ENCODE measurements at regions not wholly inside any gene's neighbourhood (a gene's known extent, or its start where the extent isn't known, plus 50 kb on each side); places are given as distances from the start of the nearest gene placed in this dataset.

DNA sequence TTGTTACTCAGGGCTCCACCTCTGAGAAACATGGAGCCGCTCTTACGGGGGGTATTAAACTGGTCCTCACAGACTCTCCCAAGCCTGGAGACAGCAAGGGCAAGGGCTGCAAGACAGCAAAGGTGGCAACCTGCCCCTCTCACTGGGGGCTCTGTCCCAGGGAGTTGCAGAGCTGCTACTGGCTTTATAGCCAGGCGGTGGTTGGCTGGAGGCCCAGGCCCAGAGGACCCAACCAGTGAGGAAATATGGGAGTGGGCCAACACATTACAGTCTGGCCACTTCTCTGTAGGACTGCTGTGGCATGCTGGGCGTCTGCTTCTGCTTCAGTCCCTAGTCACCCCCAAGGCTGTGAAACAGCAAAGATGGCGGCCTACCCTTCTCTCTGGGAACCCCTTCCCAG lies 597.2 kb downstream of the LRRC70 start:
- TF ChIP-seq CEBPB (IDR thresholded peaks at IDR 0.05), result no peak
- TF ChIP-seq EP300 (IDR thresholded peaks at IDR 0.05; ENCODE audit: borderline replicate concordance), result no peak
- TF ChIP-seq, protein P1, sequence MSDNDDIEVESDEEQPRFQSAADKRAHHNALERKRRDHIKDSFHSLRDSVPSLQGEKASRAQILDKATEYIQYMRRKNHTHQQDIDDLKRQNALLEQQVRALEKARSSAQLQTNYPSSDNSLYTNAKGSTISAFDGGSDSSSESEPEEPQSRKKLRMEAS (IDR thresholded peaks at IDR 0.05), result no peak
- no peak for TF ChIP-seq NFIC (IDR thresholded peaks at IDR 0.05)
- TF ChIP-seq, protein P2, sequence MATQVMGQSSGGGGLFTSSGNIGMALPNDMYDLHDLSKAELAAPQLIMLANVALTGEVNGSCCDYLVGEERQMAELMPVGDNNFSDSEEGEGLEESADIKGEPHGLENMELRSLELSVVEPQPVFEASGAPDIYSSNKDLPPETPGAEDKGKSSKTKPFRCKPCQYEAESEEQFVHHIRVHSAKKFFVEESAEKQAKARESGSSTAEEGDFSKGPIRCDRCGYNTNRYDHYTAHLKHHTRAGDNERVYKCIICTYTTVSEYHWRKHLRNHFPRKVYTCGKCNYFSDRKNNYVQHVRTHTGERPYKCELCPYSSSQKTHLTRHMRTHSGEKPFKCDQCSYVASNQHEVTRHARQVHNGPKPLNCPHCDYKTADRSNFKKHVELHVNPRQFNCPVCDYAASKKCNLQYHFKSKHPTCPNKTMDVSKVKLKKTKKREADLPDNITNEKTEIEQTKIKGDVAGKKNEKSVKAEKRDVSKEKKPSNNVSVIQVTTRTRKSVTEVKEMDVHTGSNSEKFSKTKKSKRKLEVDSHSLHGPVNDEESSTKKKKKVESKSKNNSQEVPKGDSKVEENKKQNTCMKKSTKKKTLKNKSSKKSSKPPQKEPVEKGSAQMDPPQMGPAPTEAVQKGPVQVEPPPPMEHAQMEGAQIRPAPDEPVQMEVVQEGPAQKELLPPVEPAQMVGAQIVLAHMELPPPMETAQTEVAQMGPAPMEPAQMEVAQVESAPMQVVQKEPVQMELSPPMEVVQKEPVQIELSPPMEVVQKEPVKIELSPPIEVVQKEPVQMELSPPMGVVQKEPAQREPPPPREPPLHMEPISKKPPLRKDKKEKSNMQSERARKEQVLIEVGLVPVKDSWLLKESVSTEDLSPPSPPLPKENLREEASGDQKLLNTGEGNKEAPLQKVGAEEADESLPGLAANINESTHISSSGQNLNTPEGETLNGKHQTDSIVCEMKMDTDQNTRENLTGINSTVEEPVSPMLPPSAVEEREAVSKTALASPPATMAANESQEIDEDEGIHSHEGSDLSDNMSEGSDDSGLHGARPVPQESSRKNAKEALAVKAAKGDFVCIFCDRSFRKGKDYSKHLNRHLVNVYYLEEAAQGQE (IDR thresholded peaks at IDR 0.05; ENCODE audit: low read depth), result no peak

DNA sequence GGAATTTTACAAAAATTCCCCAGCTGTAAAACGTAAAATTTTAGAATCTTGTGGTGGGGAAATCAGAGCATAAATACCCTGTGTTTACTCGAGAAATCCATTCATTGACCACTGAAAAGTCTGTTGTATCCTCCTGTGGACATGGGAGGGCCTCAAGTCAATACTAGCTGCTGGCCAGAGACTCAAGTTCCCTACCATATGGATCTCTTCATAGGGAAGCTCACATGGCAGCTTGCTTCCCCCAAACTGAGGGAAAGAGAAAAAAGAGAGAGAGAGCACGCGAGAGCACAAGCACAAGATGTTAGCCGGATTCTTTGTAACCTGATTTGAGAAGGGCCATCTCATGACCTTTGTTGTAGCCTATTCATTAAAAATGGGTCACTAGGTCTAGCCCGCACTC lies 591.9 kb downstream of the LRRC70 start:
- TF ChIP-seq RAD21 (IDR thresholded peaks at IDR 0.05; ENCODE audit: low read depth) (no peak), EGR1 (IDR thresholded peaks at IDR 0.05) (no peak), CEBPB (IDR thresholded peaks at IDR 0.05) (no peak), FOXM1 (IDR thresholded peaks at IDR 0.05; ENCODE audit: borderline replicate concordance, low read depth) (no peak), TCF12 (IDR thresholded peaks at IDR 0.05; ENCODE audit: low read depth) (no peak), YY1 (IDR thresholded peaks at IDR 0.05; ENCODE audit: low read depth) (no peak), CREB1 (IDR thresholded peaks at IDR 0.05; ENCODE audit: low read depth) (no peak), EP300 (IDR thresholded peaks at IDR 0.05; ENCODE audit: borderline replicate concordance) (no peak), NFIC (IDR thresholded peaks at IDR 0.05) (no peak), TAF1 (IDR thresholded peaks at IDR 0.05; ENCODE audit: low read depth) (no peak), ZBTB7A (IDR thresholded peaks at IDR 0.05; ENCODE audit: low read depth) (no peak)
- TF ChIP-seq, protein P3, sequence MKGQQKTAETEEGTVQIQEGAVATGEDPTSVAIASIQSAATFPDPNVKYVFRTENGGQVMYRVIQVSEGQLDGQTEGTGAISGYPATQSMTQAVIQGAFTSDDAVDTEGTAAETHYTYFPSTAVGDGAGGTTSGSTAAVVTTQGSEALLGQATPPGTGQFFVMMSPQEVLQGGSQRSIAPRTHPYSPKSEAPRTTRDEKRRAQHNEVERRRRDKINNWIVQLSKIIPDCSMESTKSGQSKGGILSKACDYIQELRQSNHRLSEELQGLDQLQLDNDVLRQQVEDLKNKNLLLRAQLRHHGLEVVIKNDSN (IDR thresholded peaks at IDR 0.05), result no peak
- TF ChIP-seq, protein P1 (IDR thresholded peaks at IDR 0.05), result no peak
- TF ChIP-seq, protein P2 (IDR thresholded peaks at IDR 0.05; ENCODE audit: low read depth), result no peak

DNA sequence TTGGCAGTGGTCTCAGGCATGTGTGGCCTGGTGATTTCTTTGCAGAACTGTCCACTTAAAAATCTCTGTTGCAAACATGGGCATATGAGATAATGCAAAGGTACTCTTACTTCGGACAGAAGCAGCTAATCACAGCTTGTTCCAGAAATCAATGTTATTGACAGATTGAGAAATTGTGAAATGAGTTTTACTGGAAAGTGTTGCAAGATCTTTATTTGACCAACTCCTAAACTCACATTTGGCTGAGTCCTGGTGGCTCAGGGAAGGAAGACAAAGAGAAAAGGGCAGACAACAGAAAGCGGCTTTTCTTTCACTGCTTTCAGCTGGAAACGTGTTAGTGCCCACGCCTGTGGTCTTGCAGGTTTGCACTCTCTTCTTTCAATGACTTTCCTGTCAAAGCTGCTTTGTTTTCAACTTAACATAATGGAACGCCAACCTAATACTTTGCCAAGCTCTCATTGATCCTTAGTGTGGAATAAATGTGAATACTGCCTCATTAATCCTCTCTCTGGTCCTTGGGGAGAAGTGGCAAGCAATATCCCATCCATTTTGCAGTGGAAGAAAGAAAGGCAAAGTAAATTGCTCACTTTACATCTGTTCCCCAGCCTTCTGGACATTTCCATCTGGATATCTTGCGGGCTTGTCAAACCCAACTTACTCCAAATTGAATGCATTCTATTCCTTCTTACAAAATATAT lies 586.4 kb downstream of the LRRC70 start:
- TF ChIP-seq RAD21 (IDR thresholded peaks at IDR 0.05; ENCODE audit: low read depth) (no peak), CEBPB (IDR thresholded peaks at IDR 0.05) (no peak)

DNA sequence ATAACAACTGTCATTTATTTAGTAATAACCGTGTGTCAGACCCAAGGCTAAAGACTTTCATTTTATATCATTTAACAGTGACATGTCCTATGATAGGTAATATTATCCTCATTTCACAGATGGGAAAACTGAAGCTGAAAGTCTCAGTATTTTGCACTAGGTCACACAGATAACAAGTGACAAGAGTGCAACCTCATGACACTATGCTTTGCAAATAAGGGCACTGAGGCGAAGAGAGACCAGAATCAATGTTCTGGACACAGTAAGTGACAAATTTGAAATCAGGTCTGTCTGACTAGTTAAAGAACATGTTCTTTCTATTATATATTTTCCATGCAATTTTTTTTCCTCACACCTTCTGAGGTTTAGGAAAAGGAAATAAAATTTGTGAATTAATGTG lies 585.7 kb downstream of the LRRC70 start:
- TF ChIP-seq, protein P2 (IDR thresholded peaks at IDR 0.05; ENCODE audit: low read depth), result no peak
- TF ChIP-seq FOXM1 (IDR thresholded peaks at IDR 0.05; ENCODE audit: borderline replicate concordance, low read depth), result no peak
- no peak for TF ChIP-seq TCF12 (IDR thresholded peaks at IDR 0.05; ENCODE audit: low read depth)
- TF ChIP-seq TEAD4 (IDR thresholded peaks at IDR 0.05), result no peak
- TF ChIP-seq CEBPB (IDR thresholded peaks at IDR 0.05), result no peak
- TF ChIP-seq RAD21 (IDR thresholded peaks at IDR 0.05; ENCODE audit: low read depth), result no peak
- no peak for TF ChIP-seq YY1 (IDR thresholded peaks at IDR 0.05; ENCODE audit: low read depth)
- no peak for TF ChIP-seq EP300 (IDR thresholded peaks at IDR 0.05; ENCODE audit: borderline replicate concordance)

DNA sequence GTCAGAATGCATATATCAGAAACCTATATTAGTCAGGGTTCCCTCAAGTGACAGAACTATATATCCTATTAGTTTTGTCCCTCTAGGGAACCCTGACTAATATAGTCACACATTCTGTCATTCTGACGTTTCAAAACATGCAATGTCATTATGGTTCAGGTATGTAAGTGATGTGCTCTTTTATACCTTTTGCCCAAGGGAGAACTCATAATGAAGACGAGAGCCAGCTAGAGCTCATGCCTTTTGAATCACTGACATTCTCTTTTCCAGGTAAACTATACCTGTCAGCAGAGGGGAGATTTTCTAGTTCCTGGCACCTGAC lies 576.7 kb downstream of the LRRC70 start:
- TF ChIP-seq FOXM1 (IDR thresholded peaks at IDR 0.05; ENCODE audit: borderline replicate concordance, low read depth), result no peak
- no peak for TF ChIP-seq EGR1 (IDR thresholded peaks at IDR 0.05)
- TF ChIP-seq TEAD4 (IDR thresholded peaks at IDR 0.05), result no peak
- TF ChIP-seq, protein P2 (IDR thresholded peaks at IDR 0.05; ENCODE audit: low read depth), result no peak
- TF ChIP-seq EP300 (IDR thresholded peaks at IDR 0.05; ENCODE audit: borderline replicate concordance), result no peak
- no peak for TF ChIP-seq CEBPB (IDR thresholded peaks at IDR 0.05)
- TF ChIP-seq NFIC (IDR thresholded peaks at IDR 0.05), result no peak
- no peak for TF ChIP-seq YY1 (IDR thresholded peaks at IDR 0.05; ENCODE audit: low read depth)
- no peak for TF ChIP-seq TCF12 (IDR thresholded peaks at IDR 0.05; ENCODE audit: low read depth)
